ENCODE measurements at regions not wholly inside any gene's neighbourhood (a gene's known extent, or its start where the extent isn't known, plus 50 kb on each side); places are given as distances from the start of the nearest gene placed in this dataset.

DNA sequence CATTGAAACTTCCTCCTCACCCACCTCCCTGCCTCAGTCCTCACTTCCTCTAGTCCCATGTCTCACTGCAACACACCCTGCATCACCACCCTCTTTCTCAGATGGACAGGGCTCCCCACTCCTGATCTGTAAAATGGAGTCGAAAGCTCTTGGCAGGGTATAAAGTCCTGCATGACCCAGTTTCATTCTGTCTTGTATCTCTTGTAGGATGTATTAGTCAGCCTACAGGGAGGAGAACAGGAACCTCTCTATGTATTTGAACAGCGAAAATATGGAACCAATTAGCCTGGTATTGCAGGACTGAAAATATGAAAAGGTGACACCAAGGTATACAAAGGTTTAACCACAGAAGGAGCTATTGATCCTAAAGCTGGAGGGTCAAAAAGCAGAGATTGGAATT, 156.9 kb upstream of the SNX19 start:
- Histone ChIP-seq H3K4me1 (no peaks in the 10 kb centered on the region), H2AFZ (no peak overlapping the region), H3K4me3 (ENCODE audit: low read depth, low read length) (no peak overlapping the region), H3K79me2 (no peaks in the 10 kb centered on the region), H3K36me3 (ENCODE audit: control insufficient read depth, insufficient read depth, low read length) (no peaks in the 10 kb centered on the region), H3K9ac (no peak overlapping the region), H3K27ac (no peak overlapping the region), H3K4me2 (ENCODE audit: low read length) (no peak overlapping the region), H3K9me3 (ENCODE audit: control insufficient read depth, low read length) (no peaks in the 10 kb centered on the region), H3K27me3 (ENCODE audit: control insufficient read depth, insufficient read depth, low read length) (no peaks in the 10 kb centered on the region)
- TF ChIP-seq, protein P1, sequence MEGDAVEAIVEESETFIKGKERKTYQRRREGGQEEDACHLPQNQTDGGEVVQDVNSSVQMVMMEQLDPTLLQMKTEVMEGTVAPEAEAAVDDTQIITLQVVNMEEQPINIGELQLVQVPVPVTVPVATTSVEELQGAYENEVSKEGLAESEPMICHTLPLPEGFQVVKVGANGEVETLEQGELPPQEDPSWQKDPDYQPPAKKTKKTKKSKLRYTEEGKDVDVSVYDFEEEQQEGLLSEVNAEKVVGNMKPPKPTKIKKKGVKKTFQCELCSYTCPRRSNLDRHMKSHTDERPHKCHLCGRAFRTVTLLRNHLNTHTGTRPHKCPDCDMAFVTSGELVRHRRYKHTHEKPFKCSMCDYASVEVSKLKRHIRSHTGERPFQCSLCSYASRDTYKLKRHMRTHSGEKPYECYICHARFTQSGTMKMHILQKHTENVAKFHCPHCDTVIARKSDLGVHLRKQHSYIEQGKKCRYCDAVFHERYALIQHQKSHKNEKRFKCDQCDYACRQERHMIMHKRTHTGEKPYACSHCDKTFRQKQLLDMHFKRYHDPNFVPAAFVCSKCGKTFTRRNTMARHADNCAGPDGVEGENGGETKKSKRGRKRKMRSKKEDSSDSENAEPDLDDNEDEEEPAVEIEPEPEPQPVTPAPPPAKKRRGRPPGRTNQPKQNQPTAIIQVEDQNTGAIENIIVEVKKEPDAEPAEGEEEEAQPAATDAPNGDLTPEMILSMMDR (IDR thresholded peaks at IDR 0.05) = no peak

DNA sequence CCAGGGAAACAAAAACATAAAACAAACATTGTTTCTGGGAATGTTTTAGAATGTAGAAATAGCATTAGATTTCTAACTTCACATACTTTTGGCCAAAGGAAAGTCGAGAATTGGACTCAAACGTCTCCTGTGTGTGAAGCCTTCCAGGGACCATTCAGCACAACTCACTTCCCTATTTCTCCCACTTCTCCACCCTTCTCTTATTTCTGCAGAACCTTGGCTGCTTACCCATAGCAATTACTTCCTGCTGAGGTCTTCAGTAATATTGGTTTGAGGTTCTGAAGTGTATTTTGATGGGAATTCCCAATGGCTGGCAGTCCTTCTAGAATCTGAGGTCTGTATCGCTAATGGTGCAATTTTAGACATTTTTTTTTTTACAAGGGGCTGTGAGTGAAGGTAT, 158.3 kb upstream of the SNX19 start:
- Histone ChIP-seq H3K9ac (no peak overlapping the region), H3K79me2 (no peaks in the 10 kb centered on the region), H3K27me3 (ENCODE audit: control insufficient read depth, insufficient read depth, low read length) (no peaks in the 10 kb centered on the region), H3K36me3 (ENCODE audit: control insufficient read depth, insufficient read depth, low read length) (no peaks in the 10 kb centered on the region), H3K9me3 (ENCODE audit: control insufficient read depth, low read length) (no peaks in the 10 kb centered on the region), H3K4me2 (ENCODE audit: low read length) (no peak overlapping the region), H3K4me3 (ENCODE audit: low read depth, low read length) (no peak overlapping the region), H2AFZ (no peak overlapping the region), H3K4me1 (no peaks in the 10 kb centered on the region), H3K27ac (no peak overlapping the region)
- TF ChIP-seq, protein P1 (IDR thresholded peaks at IDR 0.05) = no peak

DNA sequence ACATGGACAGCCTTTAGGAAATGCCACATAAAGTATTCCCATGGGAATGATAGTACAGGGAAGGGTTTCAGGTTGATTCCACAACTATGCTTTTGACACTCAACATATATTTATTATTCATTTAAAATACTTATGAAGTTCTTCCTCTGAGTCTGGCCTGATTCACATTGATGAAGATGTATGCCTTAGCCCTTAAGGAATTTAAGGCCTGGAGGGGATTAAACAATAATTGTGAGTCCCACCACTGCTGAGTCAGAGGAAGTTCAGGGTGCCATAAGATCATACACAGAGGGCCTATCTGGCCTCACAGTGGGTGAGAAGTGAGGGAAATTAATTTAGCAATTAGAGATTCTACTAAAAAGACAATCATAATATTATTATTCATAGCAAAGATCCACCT, 161.1 kb upstream of the SNX19 start:
- H3K27ac ChIP-seq = no peak overlapping the region
- no peaks in the 10 kb centered on the region for H3K9me3 ChIP-seq (ENCODE audit: control insufficient read depth, low read length)
- no peaks in the 10 kb centered on the region for H3K4me1 ChIP-seq
- H3K4me3 ChIP-seq (ENCODE audit: low read depth, low read length) = no peak overlapping the region
- no peaks in the 10 kb centered on the region for H3K36me3 ChIP-seq (ENCODE audit: control insufficient read depth, insufficient read depth, low read length)
- H2AFZ ChIP-seq = no peak overlapping the region
- no peaks in the 10 kb centered on the region for H3K79me2 ChIP-seq
- H3K4me2 ChIP-seq (ENCODE audit: low read length) = no peak overlapping the region
- no peaks in the 10 kb centered on the region for H3K27me3 ChIP-seq (ENCODE audit: control insufficient read depth, insufficient read depth, low read length)
- H3K9ac ChIP-seq = no peak overlapping the region
- TF ChIP-seq, protein P1 (IDR thresholded peaks at IDR 0.05) = no peak

DNA sequence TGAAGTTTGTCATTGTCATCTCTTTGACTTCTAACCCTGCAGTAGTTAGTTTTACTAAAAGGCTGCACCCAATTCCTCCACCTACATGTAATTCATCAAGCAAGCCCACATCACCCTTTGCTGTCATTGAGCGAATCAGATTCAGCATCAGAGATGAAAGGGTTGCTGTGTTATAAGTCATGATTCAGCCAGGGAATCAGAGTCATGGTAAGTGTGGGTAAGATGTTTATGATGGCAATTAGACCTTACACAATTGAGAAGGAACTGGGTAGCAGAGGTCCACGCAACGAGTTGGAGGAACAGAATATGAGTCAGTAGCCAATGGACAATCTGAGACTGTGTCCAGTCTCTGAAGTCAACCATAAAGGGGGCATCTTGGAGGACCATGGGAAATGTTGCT, 162.8 kb upstream of the SNX19 start:
- no peak overlapping the region for H3K4me3 ChIP-seq (ENCODE audit: low read depth, low read length)
- H3K9me3 ChIP-seq (ENCODE audit: control insufficient read depth, low read length) = no peaks in the 10 kb centered on the region
- H3K27ac ChIP-seq = no peak overlapping the region
- H3K4me2 ChIP-seq (ENCODE audit: low read length) = no peak overlapping the region
- H3K36me3 ChIP-seq (ENCODE audit: control insufficient read depth, insufficient read depth, low read length) = no peaks in the 10 kb centered on the region
- no peaks in the 10 kb centered on the region for H3K4me1 ChIP-seq
- H3K9ac ChIP-seq = no peak overlapping the region
- TF ChIP-seq, protein P1 (IDR thresholded peaks at IDR 0.05) = no peak
- H3K79me2 ChIP-seq = no peaks in the 10 kb centered on the region
- no peaks in the 10 kb centered on the region for H3K27me3 ChIP-seq (ENCODE audit: control insufficient read depth, insufficient read depth, low read length)
- no peak overlapping the region for H2AFZ ChIP-seq

DNA sequence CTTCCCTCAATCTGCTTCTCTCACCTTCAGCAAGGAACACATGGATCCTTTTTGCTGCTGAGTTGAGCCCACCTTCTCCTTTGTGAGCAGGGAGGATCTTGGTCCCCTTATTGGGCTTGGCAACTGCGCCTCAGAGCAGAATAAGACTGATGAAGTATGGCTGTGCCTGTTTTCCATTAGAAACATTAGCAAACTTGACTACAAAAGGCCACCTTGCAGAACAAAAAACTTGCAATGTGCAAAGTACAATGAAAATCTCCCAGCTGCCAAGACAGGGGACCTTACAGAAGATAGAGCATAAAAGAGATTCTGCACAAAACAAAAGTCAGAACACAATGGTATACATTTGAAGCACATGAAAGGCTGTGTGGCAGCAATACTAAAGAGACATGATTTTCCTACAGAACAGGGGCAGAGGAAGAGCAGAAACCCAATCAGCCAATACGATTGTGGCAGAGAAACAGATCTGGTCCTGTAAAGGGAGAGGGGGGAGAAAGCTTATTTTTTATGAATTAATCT, 173.5 kb upstream of the SNX19 start:
- Histone ChIP-seq H3K79me2 (no peaks in the 10 kb centered on the region), H3K9me3 (ENCODE audit: control insufficient read depth, low read length) (no peaks in the 10 kb centered on the region), H3K36me3 (ENCODE audit: control insufficient read depth, insufficient read depth, low read length) (no peaks in the 10 kb centered on the region), H3K4me2 (ENCODE audit: low read length) (no peak overlapping the region), H2AFZ (no peak overlapping the region), H3K9ac (no peak overlapping the region), H3K27ac (no peak overlapping the region), H3K27me3 (ENCODE audit: control insufficient read depth, insufficient read depth, low read length) (no peaks in the 10 kb centered on the region), H3K4me3 (ENCODE audit: low read depth, low read length) (no peak overlapping the region), H3K4me1 (no peaks in the 10 kb centered on the region)
- TF ChIP-seq, protein P1 (IDR thresholded peaks at IDR 0.05) = no peak

All from parathyroid adenoma (tissue), 2 donors.